GM12878 (cell line): ENCODE measurements at regions not wholly inside any gene's neighbourhood (a gene's known extent, or its start where the extent isn't known, plus 50 kb on each side); places are given as distances from the start of the nearest gene placed in this dataset.

Experiments
- ATAC-seq: fragments of 200-7000 bp; cut with Tn5 transposase; 3 replicates; pipeline ENCODE4 v1.9.1; 2020; ENCODE audit warnings: mild to moderate bottlenecking, moderate library complexity
- BruUV-seq: library from RNA; stranded (reverse); fragments of 400-500 nt; replicated peaks from 2 replicates; lab custom pipeline; 2021; lab: Mats Ljungman, UMichigan
- CTCF ChIA-PET: fragments of 300-600 bp; sonication (Branson Sonifier 250); formaldehyde crosslinking; extraction: SDS; loops from one replicate; lab custom pipeline; 2021; ENCODE audit warnings: inconsistent platforms; lab: Yijun Ruan, JAX
- POLR2A ChIA-PET: fragments of 350-600 bp; formaldehyde crosslinking; extraction: SDS; loops from one replicate; lab custom pipeline; 2021; ENCODE audit warnings: inconsistent platforms; lab: Charles Lee
- RAD21 ChIA-PET: fragments of 300-600 bp; sonication (Branson Sonifier 250); formaldehyde crosslinking; loops from one replicate; lab custom pipeline; 2023; ENCODE audit warnings: antibody characterized with exemption; ENCODE audit not compliant: unreplicated experiment; lab: Charles Lee
- SMC1A ChIA-PET: fragments of 300-600 bp; sonication (Branson Sonifier 250); formaldehyde crosslinking; loops from one replicate; lab custom pipeline; 2023; ENCODE audit not compliant: unreplicated experiment, uncharacterized antibody; lab: Charles Lee
- DNase-seq: peaks from one replicate; pipeline ENCODE4 v3.0.0-alpha.2; 2011; ENCODE audit warnings: low read depth, low spot score
- FAIRE-seq: peaks from 3 replicates; lab custom pipeline; 2011; peaks lifted over from hg19 to GRCh38; lab: Jason Lieb, UNC
- H2AFZ ChIP-seq: 2 replicates; pipeline ENCODE4 v1.6.0; 2011; ENCODE audit warnings: low read depth, low read length, control low read depth; ENCODE audit not compliant: control insufficient read depth
- H3K27ac ChIP-seq: 2 replicates; pipeline ENCODE4 v1.5.1; 2011; ENCODE audit warnings: control low read depth; ENCODE audit not compliant: control insufficient read depth, insufficient read depth
- H3K27me3 ChIP-seq, 2 experiments: replicated peaks in 1 of 2; 2 replicates each; pipeline versions ENCODE4 v1.6.0 to v1.6.1; 2011; ENCODE audit warnings: low read length in 1 of 2; ENCODE audit not compliant: control insufficient read depth in 2 of 2, insufficient read depth in 2 of 2
- H3K36me3 ChIP-seq, 2 experiments: 2 replicates each; pipeline ENCODE4 v1.5.1; 2011; ENCODE audit warnings: low read length in 1 of 2; ENCODE audit not compliant: control insufficient read depth in 2 of 2, insufficient read depth in 2 of 2
- H3K4me1 ChIP-seq: 2 replicates; pipeline ENCODE4 v1.6.1; 2011; ENCODE audit warnings: mild to moderate bottlenecking, low read length, moderate library complexity, mixed read lengths; ENCODE audit not compliant: control insufficient read depth, insufficient read depth
- H3K4me2 ChIP-seq: 2 replicates; pipeline ENCODE4 v1.6.0; 2011; ENCODE audit warnings: control low read depth; ENCODE audit not compliant: control insufficient read depth, insufficient read depth
- H3K4me3 ChIP-seq: fragments of 200-600 bp; sonication (generic); 2 replicates; pipeline ENCODE4 v1.5.1; 2016
- H3K79me2 ChIP-seq: 2 replicates; pipeline ENCODE4 v1.6.0; 2011; ENCODE audit warnings: low read length; ENCODE audit not compliant: control insufficient read depth, insufficient read depth
- H3K9ac ChIP-seq: 2 replicates; pipeline ENCODE4 v1.8.0; 2011; ENCODE audit warnings: low read length, control low read depth, mixed read lengths; ENCODE audit not compliant: control insufficient read depth, insufficient read depth
- H3K9me3 ChIP-seq: replicated peaks from 3 replicates; pipeline ENCODE4 v1.5.1; 2011; ENCODE audit warnings: mild to moderate bottlenecking, low read length; ENCODE audit not compliant: control insufficient read depth, insufficient read depth
- H4K20me1 ChIP-seq: 2 replicates; pipeline ENCODE4 v1.6.0; 2011; ENCODE audit not compliant: control insufficient read depth, insufficient read depth
- ATF3 ChIP-seq: IDR thresholded peaks from 2 replicates; pipeline ENCODE4 v1.6.1; 2011; ENCODE audit warnings: low read depth, mild to moderate bottlenecking, low read length, moderate library complexity, borderline replicate concordance; ENCODE audit errors: extremely low read depth
- BCLAF1 ChIP-seq: fragments of 450-650 bp; IDR thresholded peaks from 2 replicates; pipeline ENCODE4 v1.6.1; 2017; ENCODE audit warnings: antibody characterized with exemption, mild to moderate bottlenecking, moderate library complexity
- CHD4 ChIP-seq: fragments of 200-600 bp; sonication (generic); IDR thresholded peaks from 2 replicates; pipeline ENCODE4 v1.6.1; 2016; ENCODE audit warnings: mild to moderate bottlenecking
- DPF2 ChIP-seq: fragments of 450-650 bp; IDR thresholded peaks from 2 replicates; pipeline ENCODE4 v1.6.1; 2017; ENCODE audit warnings: mild to moderate bottlenecking
- FOXK2 ChIP-seq: fragments of 450-650 bp; IDR thresholded peaks from 2 replicates; pipeline ENCODE4 v1.6.1; 2017; ENCODE audit warnings: mild to moderate bottlenecking, moderate library complexity
- KDM1A ChIP-seq: fragments of 200-600 bp; sonication (generic); IDR thresholded peaks from 2 replicates; pipeline ENCODE4 v1.6.1; 2016; ENCODE audit warnings: borderline replicate concordance
- PML ChIP-seq: IDR thresholded peaks from 2 replicates; pipeline ENCODE4 v1.6.1; 2012; ENCODE audit warnings: low read length, inconsistent platforms
- SIX5 ChIP-seq: IDR thresholded peaks from 2 replicates; pipeline ENCODE4 v1.6.1; 2011; ENCODE audit warnings: mild to moderate bottlenecking, low read depth, low read length, moderate library complexity; ENCODE audit not compliant: severe bottlenecking
- SMAD1 ChIP-seq: fragments of 450-650 bp; IDR thresholded peaks from 2 replicates; pipeline ENCODE4 v1.6.1; 2018; ENCODE audit warnings: mild to moderate bottlenecking, low read depth; ENCODE audit not compliant: partially characterized antibody
- ZNF207 ChIP-seq: fragments of 450-650 bp; IDR thresholded peaks from 2 replicates; pipeline ENCODE4 v1.6.1; 2014; ENCODE audit warnings: antibody characterized with exemption, mild to moderate bottlenecking, borderline replicate concordance
- WGBS: methylation state at CpG from one replicate; pipeline ENCODE4 v1.1.6; 2016; ENCODE audit warnings: low lambda C conversion rate; ENCODE audit not compliant: insufficient replicate concordance, insufficient coverage; ENCODE audit errors: missing lambda C conversion rate; 5-methylcytosine and 5-hydroxymethylcytosine counted together
- in situ Hi-C: fragments of 300-500 bp; cut with MboI; formaldehyde crosslinking; loops from 9 replicates; pipeline ENCODE4 v1.14.3; 2018; ENCODE audit warnings: mixed read lengths
- intact Hi-C: fragments of 100-400 bp; cut with micrococcal nuclease; formaldehyde crosslinking; loops from one replicate; pipeline ENCODE4 v1.14.2; 2022; ENCODE audit not compliant: unreplicated experiment

- Histone ChIP-seq H2AFZ (no peak overlapping the region), H3K4me2 (no peak overlapping the region), H3K27ac (no peak overlapping the region), H3K79me2 (no peaks in the 10 kb centered on the region), H3K4me3 (no peak overlapping the region), H3K27me3 (no peaks in the 10 kb centered on the region), H3K9ac (no peak overlapping the region), H3K36me3 (no peaks in the 10 kb centered on the region), H3K9me3 (no peaks in the 10 kb centered on the region; the same call in 2 of the 3 replicates), H4K20me1 (no peaks in the 10 kb centered on the region), H3K4me1 (no peaks in the 10 kb centered on the region)
- ChIA-PET RAD21 (no interaction called here), SMC1A (no interaction called here), CTCF (no interaction called here), POLR2A (no interaction called here)
- whole genome bisulfite sequencing, result 0% methylated on average over 4 of the region's 4 CpGs
- BruUV-seq, result no TSS peak
- TF ChIP-seq PML (no peak), SIX5 (no peak)
- no peak for DNase-seq
- in situ Hi-C loops (no loop called here), intact Hi-C loops (no loop called here)
- no peak for ATAC-seq
- no peak for FAIRE-seq
Measured at GRCh38 chr7:68238204-68238805, 1241.7 kb downstream of the TYW1 start.

GRCh38 chr7:68243128-68243527 lies 1246.5 kb downstream of the TYW1 start:
- no peak overlapping the region for H2AFZ ChIP-seq
- POLR2A ChIA-PET, result no interaction called here
- no peak for ATAC-seq
- no peak for TF ChIP-seq SMAD1
- TF ChIP-seq DPF2, result no peak
- no peak for TF ChIP-seq CHD4
- TF ChIP-seq ATF3, result no peak
- TF ChIP-seq PML, result no peak
- TF ChIP-seq FOXK2, result no peak
- no peak for TF ChIP-seq KDM1A
- TF ChIP-seq BCLAF1, result no peak
- no peak for TF ChIP-seq ZNF207
- TF ChIP-seq, all 136 proteins: peak for 0
- Histone ChIP-seq H3K9ac (no peak overlapping the region), H3K4me3 (no peak overlapping the region), H3K9me3 (no peaks in the 10 kb centered on the region; the same call in 2 of the 3 replicates), H3K27me3 (no peaks in the 10 kb centered on the region), H3K79me2 (no peaks in the 10 kb centered on the region), H3K36me3 (no peaks in the 10 kb centered on the region), H3K4me2 (no peak overlapping the region), H3K4me1 (no peaks in the 10 kb centered on the region), H4K20me1 (no peaks in the 10 kb centered on the region), H3K27ac (no peak overlapping the region)
- CTCF ChIA-PET, result interaction anchor here (0.5 kb wide), 1 partner anchor 385 kb away, joined by 3 read pairs; no protein-coding TSS in a partner anchor
- FAIRE-seq, result no peak
- in situ Hi-C loops, result no loop called here
- SMC1A ChIA-PET, result no interaction called here
- RAD21 ChIA-PET, result no interaction called here
- no TSS peak for BruUV-seq
- no peak for DNase-seq
- intact Hi-C loops, result no loop called here
- 14% methylated on average over 2 of the region's 2 CpGs for WGBS
